Muscle layer of colon (tissue), 2 donors: ENCODE measurements at regions not wholly inside any gene's neighbourhood (a gene's known extent, or its start where the extent isn't known, plus 50 kb on each side); places are given as distances from the start of the nearest gene placed in this dataset.

Experiments
- H3K27ac ChIP-seq: one replicate; pipeline ENCODE4 v1.7.0; 2013; ENCODE audit warnings: low read depth, mild to moderate bottlenecking, low read length, moderate library complexity
- H3K27me3 ChIP-seq, 2 donors: one replicate each; pipeline ENCODE4 v1.7.0; 2013; ENCODE audit warnings: low read length in 2 of 2, mild to moderate bottlenecking in 2 of 2; ENCODE audit not compliant: insufficient read depth in 2 of 2, control insufficient read depth in 1 of 2
- H3K36me3 ChIP-seq: one replicate; pipeline ENCODE4 v1.7.0; 2013; ENCODE audit warnings: mild to moderate bottlenecking, low read length; ENCODE audit not compliant: insufficient read depth
- H3K4me1 ChIP-seq: one replicate; pipeline ENCODE4 v1.7.0; 2013; ENCODE audit warnings: mild to moderate bottlenecking, low read length; ENCODE audit not compliant: insufficient read depth
- H3K4me3 ChIP-seq, 2 donors: one replicate each; pipeline ENCODE4 v1.7.0; 2013; ENCODE audit warnings: low read length in 2 of 2, low read depth in 1 of 2, mild to moderate bottlenecking in 1 of 2, moderate library complexity in 1 of 2
- H3K9ac ChIP-seq: one replicate; pipeline ENCODE4 v1.7.0; 2013; ENCODE audit warnings: low read length
- H3K9me3 ChIP-seq: one replicate; pipeline ENCODE4 v1.7.0; 2013; ENCODE audit warnings: mild to moderate bottlenecking, low read length
- donor health status: abdominal sarcoma.
- donor health status: Adenocarcinoma of cecum.

GRCh38 chr2:20514596-20515269 is 67.9 kb downstream of the RHOB start:
- Histone ChIP-seq H3K9ac (no peak overlapping the region), H3K27ac (no peak overlapping the region), H3K36me3 (no peaks in the 10 kb centered on the region), H3K9me3 (no peaks in the 10 kb centered on the region), H3K4me1 (no peaks in the 10 kb centered on the region), H3K4me3 (no peak overlapping the region), H3K27me3 (no peaks in the 10 kb centered on the region)

- H3K4me3 ChIP-seq: no peak overlapping the region
- H3K9me3 ChIP-seq: no peaks in the 10 kb centered on the region
- no peaks in the 10 kb centered on the region for H3K36me3 ChIP-seq
- H3K4me1 ChIP-seq: no peaks in the 10 kb centered on the region
- no peak overlapping the region for H3K9ac ChIP-seq
- H3K27me3 ChIP-seq: no peaks in the 10 kb centered on the region
- no peak overlapping the region for H3K27ac ChIP-seq
These were observed 68.7 kb downstream of the RHOB start for GRCh38 chr2:20515290-20516220.

GRCh38 chr2:20516291-20516645 is 69.4 kb downstream of the RHOB start:
- Histone ChIP-seq H3K9me3 (no peaks in the 10 kb centered on the region), H3K36me3 (no peaks in the 10 kb centered on the region), H3K4me1 (no peaks in the 10 kb centered on the region), H3K27me3 (no peaks in the 10 kb centered on the region), H3K4me3 (no peak overlapping the region), H3K27ac (no peak overlapping the region), H3K9ac (no peak overlapping the region)

- Histone ChIP-seq H3K9me3 (no peaks in the 10 kb centered on the region), H3K36me3 (no peaks in the 10 kb centered on the region), H3K9ac (no peak overlapping the region), H3K27me3 (no peaks in the 10 kb centered on the region), H3K27ac (no peak overlapping the region), H3K4me3 (no peak overlapping the region), H3K4me1 (no peaks in the 10 kb centered on the region)
These were observed 69.9 kb downstream of the RHOB start for GRCh38 chr2:20516646-20517341.

- no peaks in the 10 kb centered on the region for H3K36me3 ChIP-seq
- no peak overlapping the region for H3K4me3 ChIP-seq
- H3K9ac ChIP-seq: no peak overlapping the region
- no peaks in the 10 kb centered on the region for H3K9me3 ChIP-seq
- no peaks in the 10 kb centered on the region for H3K27me3 ChIP-seq
- H3K4me1 ChIP-seq: no peaks in the 10 kb centered on the region
- H3K27ac ChIP-seq: no peak overlapping the region
These were observed 72.4 kb downstream of the RHOB start for GRCh38 chr2:20519309-20519708.

- H3K9me3 ChIP-seq: no peaks in the 10 kb centered on the region
- no peak overlapping the region for H3K27ac ChIP-seq
- no peaks in the 10 kb centered on the region for H3K36me3 ChIP-seq
- no peaks in the 10 kb centered on the region for H3K27me3 ChIP-seq
- H3K4me1 ChIP-seq: peaks cover 2% of the 10 kb centered on the region
- H3K9ac ChIP-seq: no peak overlapping the region
- no peak overlapping the region for H3K4me3 ChIP-seq
These were observed 73.3 kb downstream of the RHOB start for GRCh38 chr2:20520128-20520527.

- no peak overlapping the region for H3K4me3 ChIP-seq
- no peaks in the 10 kb centered on the region for H3K36me3 ChIP-seq
- H3K9ac ChIP-seq: no peak overlapping the region
- H3K27me3 ChIP-seq: no peaks in the 10 kb centered on the region
- H3K27ac ChIP-seq: no peak overlapping the region
- peaks cover 6% of the 10 kb centered on the region for H3K4me1 ChIP-seq
- H3K9me3 ChIP-seq: no peaks in the 10 kb centered on the region
These were observed 74.3 kb downstream of the RHOB start for GRCh38 chr2:20521193-20521592.

GRCh38 chr2:20521682-20522189 is 74.9 kb downstream of the RHOB start:
- Histone ChIP-seq H3K27me3 (no peaks in the 10 kb centered on the region), H3K4me3 (no peak overlapping the region), H3K4me1 (peaks cover 7% of the 10 kb centered on the region), H3K27ac (no peak overlapping the region), H3K9ac (no peak overlapping the region), H3K9me3 (no peaks in the 10 kb centered on the region), H3K36me3 (no peaks in the 10 kb centered on the region)

- H3K9me3 ChIP-seq: no peaks in the 10 kb centered on the region
- no peak overlapping the region for H3K4me3 ChIP-seq
- H3K27me3 ChIP-seq: no peaks in the 10 kb centered on the region
- H3K9ac ChIP-seq: no peak overlapping the region
- H3K36me3 ChIP-seq: no peaks in the 10 kb centered on the region
- peaks cover 11% of the 10 kb centered on the region for H3K4me1 ChIP-seq
- no peak overlapping the region for H3K27ac ChIP-seq
These were observed 76.4 kb downstream of the RHOB start for GRCh38 chr2:20523073-20523798.

- Histone ChIP-seq H3K27ac (no peak overlapping the region), H3K4me3 (no peak overlapping the region)
These were observed 76.9 kb downstream of the RHOB start for GRCh38 chr2:20523799-20524187.

More at GRCh38 chr2:20523799-20524187, 76.9 kb downstream of the RHOB start:
- H3K4me1 ChIP-seq: peaks cover 11% of the 10 kb centered on the region
- no peaks in the 10 kb centered on the region for H3K36me3 ChIP-seq
- H3K9ac ChIP-seq: no peak overlapping the region
- no peaks in the 10 kb centered on the region for H3K9me3 ChIP-seq
- no peaks in the 10 kb centered on the region for H3K27me3 ChIP-seq
